LNCaP clone FGC (cell line): ENCODE measurements at regions not wholly inside any gene's neighbourhood (a gene's known extent, or its start where the extent isn't known, plus 50 kb on each side); places are given as distances from the start of the nearest gene placed in this dataset.

Source experiments
- DNase-seq: peaks from one replicate; pipeline ENCODE4 v3.0.0-alpha.2; 2011; ENCODE audit warnings: low read depth
- H3K4me3 ChIP-seq: 2 replicates; pipeline ENCODE4 v1.5.1; 2011; ENCODE audit warnings: mild to moderate bottlenecking, low read depth, low read length, control low read depth
- TF ChIP-seq, protein P1 (sequence below): IDR thresholded peaks from 2 replicates; pipeline ENCODE4 v1.5.1; 2012; ENCODE audit warnings: mild to moderate bottlenecking; ENCODE audit not compliant: control insufficient read depth, insufficient read depth; ENCODE audit errors: extremely low read depth

- no peak overlapping the region for H3K4me3 ChIP-seq
- TF ChIP-seq, protein P1, sequence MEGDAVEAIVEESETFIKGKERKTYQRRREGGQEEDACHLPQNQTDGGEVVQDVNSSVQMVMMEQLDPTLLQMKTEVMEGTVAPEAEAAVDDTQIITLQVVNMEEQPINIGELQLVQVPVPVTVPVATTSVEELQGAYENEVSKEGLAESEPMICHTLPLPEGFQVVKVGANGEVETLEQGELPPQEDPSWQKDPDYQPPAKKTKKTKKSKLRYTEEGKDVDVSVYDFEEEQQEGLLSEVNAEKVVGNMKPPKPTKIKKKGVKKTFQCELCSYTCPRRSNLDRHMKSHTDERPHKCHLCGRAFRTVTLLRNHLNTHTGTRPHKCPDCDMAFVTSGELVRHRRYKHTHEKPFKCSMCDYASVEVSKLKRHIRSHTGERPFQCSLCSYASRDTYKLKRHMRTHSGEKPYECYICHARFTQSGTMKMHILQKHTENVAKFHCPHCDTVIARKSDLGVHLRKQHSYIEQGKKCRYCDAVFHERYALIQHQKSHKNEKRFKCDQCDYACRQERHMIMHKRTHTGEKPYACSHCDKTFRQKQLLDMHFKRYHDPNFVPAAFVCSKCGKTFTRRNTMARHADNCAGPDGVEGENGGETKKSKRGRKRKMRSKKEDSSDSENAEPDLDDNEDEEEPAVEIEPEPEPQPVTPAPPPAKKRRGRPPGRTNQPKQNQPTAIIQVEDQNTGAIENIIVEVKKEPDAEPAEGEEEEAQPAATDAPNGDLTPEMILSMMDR, result no peak
- no peak for DNase-seq
Measured at GRCh38 chr11:11119917-11120316, 233.1 kb downstream of the CSNK2A3 start.

DNA sequence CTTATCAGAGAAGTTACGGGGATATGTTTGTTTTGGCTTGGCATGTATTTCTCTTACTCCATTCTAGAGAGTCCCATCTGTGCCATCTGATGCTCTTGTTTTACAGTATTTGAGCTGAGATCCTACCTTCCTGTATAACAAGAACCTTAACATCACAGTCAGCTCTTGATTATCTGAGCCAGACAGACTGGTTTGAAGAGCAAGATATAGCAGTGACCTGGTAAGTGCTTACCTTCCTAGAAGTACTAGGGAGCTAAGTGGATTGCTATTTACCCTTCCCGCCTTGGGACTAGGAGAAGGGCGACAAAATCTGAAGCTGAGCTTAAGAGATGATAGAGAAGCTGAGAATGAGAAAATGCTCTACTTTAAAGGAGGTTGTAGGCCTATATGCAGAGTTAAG, 235.3 kb downstream of the CSNK2A3 start:
- peak; percentile 34 for DNase-seq
- TF ChIP-seq, protein P1, result no peak
- H3K4me3 ChIP-seq, result no peak overlapping the region

GRCh38 chr11:11115475-11115874, 237.6 kb downstream of the CSNK2A3 start:
- TF ChIP-seq, protein P1, result no peak
- no peak for DNase-seq
- no peak overlapping the region for H3K4me3 ChIP-seq

- H3K4me3 ChIP-seq, result no peak overlapping the region
- TF ChIP-seq, protein P1, result no peak
- no peak for DNase-seq
Measured at GRCh38 chr11:11113626-11114025, 239.4 kb downstream of the CSNK2A3 start.

DNA sequence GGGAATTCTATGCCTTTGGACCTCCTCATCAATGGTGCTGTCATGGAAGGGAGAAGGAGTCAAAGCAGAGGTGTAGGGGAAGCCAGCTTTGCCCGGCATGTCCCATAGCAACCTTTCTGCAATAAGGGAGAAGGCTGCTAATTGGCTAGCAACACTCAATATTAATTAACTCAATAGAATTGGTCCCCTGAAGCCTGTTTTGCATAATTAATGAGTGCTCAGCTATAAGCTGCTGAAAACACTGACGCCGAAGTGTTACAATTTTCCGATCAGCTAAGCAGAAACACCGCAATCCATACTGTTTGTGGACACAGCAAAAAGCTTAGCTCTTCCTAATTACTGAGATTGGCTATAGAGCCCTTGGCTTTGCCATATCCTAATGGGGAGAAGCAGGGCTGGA, 245.0 kb downstream of the CSNK2A3 start:
- no peak for DNase-seq
- no peak overlapping the region for H3K4me3 ChIP-seq
- TF ChIP-seq, protein P1, result no peak

- no peak overlapping the region for H3K4me3 ChIP-seq
- TF ChIP-seq, protein P1, result no peak
- DNase-seq, result no peak
Measured at GRCh38 chr11:11107076-11107723, 245.8 kb downstream of the CSNK2A3 start.

DNA sequence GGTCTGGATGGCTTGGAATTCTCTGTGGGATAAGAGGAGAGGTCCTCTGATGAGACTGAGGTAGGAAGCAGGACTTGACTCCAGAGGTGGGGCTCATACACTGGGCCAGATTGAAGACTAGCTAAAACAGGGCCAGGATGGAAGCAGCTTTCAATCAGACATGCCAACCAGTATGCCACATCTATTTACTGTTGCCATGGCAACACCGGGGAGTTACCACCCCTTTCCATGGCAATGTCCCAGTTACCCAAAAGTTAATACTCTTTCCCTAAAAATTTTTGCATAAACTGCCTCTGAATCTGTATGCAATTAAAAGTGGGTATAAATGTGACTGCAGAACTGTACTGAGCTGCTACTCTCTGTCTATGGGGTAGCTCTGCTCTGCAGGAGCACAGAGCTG, 247.5 kb upstream of the ZBED5 start:
- TF ChIP-seq, protein P1, result no peak
- no peak for DNase-seq
- no peak overlapping the region for H3K4me3 ChIP-seq
